ENCODE measurements at regions not wholly inside any gene's neighbourhood (a gene's known extent, or its start where the extent isn't known, plus 50 kb on each side); places are given as distances from the start of the nearest gene placed in this dataset.

GRCh38 chr1:221643404-221644144 lies 98.3 kb downstream of the DUSP10 start:
- Histone ChIP-seq H3K4me3 (replicated peaks; ENCODE audit: insufficient read depth, low read length) (no peak overlapping the region), H3K27ac (replicated peaks) (no peak overlapping the region), H3K27me3 (ENCODE audit: insufficient read depth, poor library complexity, severe bottlenecking) (no peaks in the 10 kb centered on the region)
- no peak for DNase-seq (ENCODE audit: low read depth in 1 of 2, low spot score in 1 of 2)
- TF ChIP-seq CTCF (IDR thresholded peaks at IDR 0.05; ENCODE audit: insufficient read depth, low read length) (no peak), REST (IDR thresholded peaks at IDR 0.05; ENCODE audit: insufficient replicate concordance, low read depth) (no peak), POLR2AphosphoS5 (IDR thresholded peaks at IDR 0.05; ENCODE audit: low read depth) (no peak), SPI1 (IDR thresholded peaks at IDR 0.05; ENCODE audit: borderline replicate concordance, low read depth) (no peak), GABPA (IDR thresholded peaks at IDR 0.05; ENCODE audit: low read depth) (no peak)

- TF ChIP-seq GABPA (IDR thresholded peaks at IDR 0.05; ENCODE audit: low read depth) (no peak), POLR2AphosphoS5 (IDR thresholded peaks at IDR 0.05; ENCODE audit: low read depth) (no peak), CTCF (IDR thresholded peaks at IDR 0.05; ENCODE audit: insufficient read depth, low read length) (no peak)
- Histone ChIP-seq H3K27ac (replicated peaks) (no peak overlapping the region), H3K4me3 (replicated peaks; ENCODE audit: insufficient read depth, low read length) (no peak overlapping the region), H3K27me3 (ENCODE audit: insufficient read depth, poor library complexity, severe bottlenecking) (no peaks in the 10 kb centered on the region)
- no peak for DNase-seq (ENCODE audit: low read depth in 1 of 2, low spot score in 1 of 2)
Observed at GRCh38 chr1:221644145-221644448, 97.8 kb downstream of the DUSP10 start.

- TF ChIP-seq REST (IDR thresholded peaks at IDR 0.05; ENCODE audit: insufficient replicate concordance, low read depth) (no peak), GABPA (IDR thresholded peaks at IDR 0.05; ENCODE audit: low read depth) (no peak), SPI1 (IDR thresholded peaks at IDR 0.05; ENCODE audit: borderline replicate concordance, low read depth) (no peak), POLR2AphosphoS5 (IDR thresholded peaks at IDR 0.05; ENCODE audit: low read depth) (no peak), CTCF (IDR thresholded peaks at IDR 0.05; ENCODE audit: insufficient read depth, low read length) (no peak)
- no peaks in the 10 kb centered on the region for H3K27me3 ChIP-seq (ENCODE audit: insufficient read depth, poor library complexity, severe bottlenecking)
- H3K27ac ChIP-seq (replicated peaks) = no peak overlapping the region
- DNase-seq (ENCODE audit: low read depth in 1 of 2, low spot score in 1 of 2) = no peak
- H3K4me3 ChIP-seq (replicated peaks; ENCODE audit: insufficient read depth, low read length) = no peak overlapping the region
Observed at GRCh38 chr1:221644663-221645258, 97.1 kb downstream of the DUSP10 start.
